HCT116 (cell line): ENCODE measurements at regions not wholly inside any gene's neighbourhood (a gene's known extent, or its start where the extent isn't known, plus 50 kb on each side); places are given as distances from the start of the nearest gene placed in this dataset.

Source experiments
- ATAC-seq: fragments of 200-7000 bp; cut with Tn5 transposase; 2 replicates; pipeline ENCODE4 v1.9.1; 2020; ENCODE audit warnings: mild to moderate bottlenecking, moderate library complexity
- BruUV-seq: library from RNA; stranded (reverse); fragments of 400-500 nt; replicated peaks from 2 replicates; lab custom pipeline; 2021; lab: Mats Ljungman, UMichigan
- CTCF ChIA-PET: fragments of 300-600 bp; sonication (Branson Sonifier 250); formaldehyde crosslinking; loops from one replicate; lab custom pipeline; 2021; ENCODE audit warnings: antibody characterized with exemption; lab: Charles Lee
- POLR2A ChIA-PET: fragments of 300-600, 350-600 bp; sonication (Branson Sonifier 250); formaldehyde crosslinking; loops from one replicate; lab custom pipeline; 2021; ENCODE audit warnings: antibody characterized with exemption; lab: Charles Lee
- RAD21 ChIA-PET, 2 experiments: fragments of 300-600 bp; sonication (Branson Sonifier 250); formaldehyde crosslinking; loops; one replicate each; lab custom pipeline; 2023; ENCODE audit warnings: low total read pairs in 2 of 2; ENCODE audit not compliant: uncharacterized antibody in 2 of 2, unreplicated experiment in 2 of 2, low non-redundant PET in 1 of 2; lab: Charles Lee
- DNase-seq: peaks from one replicate; pipeline ENCODE4 v3.0.0-alpha.2; 2010; ENCODE audit warnings: low read depth, low spot score
- H2AFZ ChIP-seq: fragments of 200-600 bp; shearing (Covaris generic), sonication (generic); 2 replicates; pipeline ENCODE4 v1.6.1; 2017; ENCODE audit warnings: low read depth, mixed run types, mixed read lengths, antibody characterized with exemption, low read length; ENCODE audit not compliant: poor library complexity, severe bottlenecking
- H3K27ac ChIP-seq: 2 replicates; pipeline ENCODE4 v1.5.1; 2012; ENCODE audit warnings: low read depth, low read length
- H3K27me3 ChIP-seq: fragments of 200-600 bp; sonication (generic); 2 replicates; pipeline ENCODE4 v1.6.1; 2016; ENCODE audit warnings: mixed run types, low read length, mixed read lengths; ENCODE audit not compliant: insufficient read depth
- H3K36me3 ChIP-seq, 2 experiments: fragments of 200-500 bp in 1 of 2; fragments of 200-600 bp in 1 of 2; sonication (Bioruptor generic) in 1 of 2; sonication (generic) in 1 of 2; 2 replicates each; pipeline versions ENCODE4 v1.5.1 to v1.6.1; 2014 to 2016; ENCODE audit warnings: low read length in 2 of 2, inconsistent platforms in 1 of 2, mixed read lengths in 1 of 2, mixed run types in 1 of 2; ENCODE audit not compliant: insufficient read depth in 2 of 2, control insufficient read depth in 1 of 2
- H3K4me1 ChIP-seq, 2 experiments: fragments of 200-600 bp in 1 of 2; sonication (generic) in 1 of 2; 2 replicates each; pipeline versions ENCODE4 v1.5.1 to v1.6.1; 2012 to 2017; ENCODE audit warnings: low read length in 2 of 2, inconsistent platforms in 1 of 2, mild to moderate bottlenecking in 1 of 2, mixed read lengths in 1 of 2, mixed run types in 1 of 2, moderate library complexity in 1 of 2; ENCODE audit not compliant: insufficient read depth in 2 of 2, control insufficient read depth in 1 of 2
- H3K4me2 ChIP-seq: fragments of 200-600 bp; sonication (generic); 2 replicates; pipeline ENCODE4 v1.6.1; 2017; ENCODE audit warnings: mixed run types, low read length, mixed read lengths
- H3K4me3 ChIP-seq, 2 experiments: fragments of 200-600 bp in 1 of 2; sonication (generic) in 1 of 2; replicated peaks in 1 of 2; 2 replicates each; pipeline ENCODE4 v1.5.1; 2011 to 2016; ENCODE audit warnings: low read length in 2 of 2, control low read depth in 1 of 2, low read depth in 1 of 2, mild to moderate bottlenecking in 1 of 2, mixed read lengths in 1 of 2, mixed run types in 1 of 2
- H3K79me2 ChIP-seq: fragments of 200-600 bp; sonication (generic); 2 replicates; pipeline ENCODE4 v1.6.1; 2017; ENCODE audit warnings: mild to moderate bottlenecking, mixed run types, low read length, moderate library complexity, mixed read lengths; ENCODE audit not compliant: insufficient read depth
- H3K9ac ChIP-seq: fragments of 200-600 bp; sonication (generic); 2 replicates; pipeline ENCODE4 v1.6.1; 2016; ENCODE audit warnings: low read length, mixed read lengths
- H3K9me2 ChIP-seq: fragments of 200-600 bp; sonication (generic), shearing (Covaris generic); 2 replicates; pipeline ENCODE4 v1.6.1; 2017; ENCODE audit warnings: mixed run types, mild to moderate bottlenecking, moderate library complexity; ENCODE audit not compliant: insufficient read depth
- H3K9me3 ChIP-seq, 2 experiments: fragments of 200-500 bp in 1 of 2; fragments of 200-600 bp in 1 of 2; sonication (Bioruptor generic) in 1 of 2; sonication (generic) in 1 of 2; 2 replicates each; pipeline ENCODE4 v1.6.1; 2014 to 2017; ENCODE audit warnings: low read length in 2 of 2, mixed read lengths in 2 of 2, inconsistent platforms in 1 of 2, low read depth in 1 of 2, mild to moderate bottlenecking in 1 of 2, mixed run types in 1 of 2, moderate library complexity in 1 of 2; ENCODE audit not compliant: control insufficient read depth in 1 of 2, insufficient read depth in 1 of 2
- H4K20me1 ChIP-seq: fragments of 200-600 bp; sonication (generic), shearing (Covaris generic); 2 replicates; pipeline ENCODE4 v1.6.1; 2017; ENCODE audit warnings: mixed run types, mild to moderate bottlenecking, moderate library complexity; ENCODE audit not compliant: insufficient read depth
- CBX3 ChIP-seq: IDR thresholded peaks from 2 replicates; pipeline ENCODE4 v1.6.1; 2012; ENCODE audit warnings: low read depth
- EGR1 ChIP-seq: IDR thresholded peaks from 2 replicates; pipeline ENCODE4 v1.6.1; 2012; ENCODE audit warnings: low read depth
- ELF1 ChIP-seq: IDR thresholded peaks from 2 replicates; pipeline ENCODE4 v1.6.1; 2012; ENCODE audit warnings: low read depth, borderline replicate concordance
- EZH2 ChIP-seq: fragments of 200-600 bp; sonication (generic); IDR thresholded peaks from 2 replicates; pipeline ENCODE4 v1.6.1; 2017; ENCODE audit warnings: antibody characterized with exemption, mixed run types
- FOSL1 ChIP-seq: IDR thresholded peaks from 2 replicates; pipeline ENCODE4 v1.6.1; 2012; ENCODE audit warnings: low read depth
- POLR2A ChIP-seq: IDR thresholded peaks from 2 replicates; pipeline ENCODE4 v1.7.0; 2011; ENCODE audit warnings: borderline replicate concordance; ENCODE audit not compliant: insufficient read depth, insufficient read length; ENCODE audit errors: extremely low read depth
- SP1 ChIP-seq: IDR thresholded peaks from 2 replicates; pipeline ENCODE4 v1.6.1; 2012; ENCODE audit warnings: low read depth
- SRF ChIP-seq: IDR thresholded peaks from 2 replicates; pipeline ENCODE4 v1.6.1; 2012; ENCODE audit warnings: low read depth
- ZNF274 ChIP-seq: fragments of 200-500 bp; sonication (Bioruptor generic); IDR thresholded peaks from 2 replicates; pipeline ENCODE4 v1.6.1; 2014; ENCODE audit warnings: mild to moderate bottlenecking, low read depth, low read length, inconsistent platforms
- intact Hi-C: fragments of 100-400 bp; cut with micrococcal nuclease; formaldehyde crosslinking; loops from 2 replicates; pipeline ENCODE4 v1.10.0; 2022
- TF ChIP-seq, protein P1 (sequence below): IDR thresholded peaks from 2 replicates; pipeline ENCODE4 v1.6.1; 2012

- TF ChIP-seq EZH2 (no peak), FOSL1 (no peak)
Observed at GRCh38 chr9:134552349-134552990, 89.1 kb upstream of the COL5A1 start (continued).

DNA sequence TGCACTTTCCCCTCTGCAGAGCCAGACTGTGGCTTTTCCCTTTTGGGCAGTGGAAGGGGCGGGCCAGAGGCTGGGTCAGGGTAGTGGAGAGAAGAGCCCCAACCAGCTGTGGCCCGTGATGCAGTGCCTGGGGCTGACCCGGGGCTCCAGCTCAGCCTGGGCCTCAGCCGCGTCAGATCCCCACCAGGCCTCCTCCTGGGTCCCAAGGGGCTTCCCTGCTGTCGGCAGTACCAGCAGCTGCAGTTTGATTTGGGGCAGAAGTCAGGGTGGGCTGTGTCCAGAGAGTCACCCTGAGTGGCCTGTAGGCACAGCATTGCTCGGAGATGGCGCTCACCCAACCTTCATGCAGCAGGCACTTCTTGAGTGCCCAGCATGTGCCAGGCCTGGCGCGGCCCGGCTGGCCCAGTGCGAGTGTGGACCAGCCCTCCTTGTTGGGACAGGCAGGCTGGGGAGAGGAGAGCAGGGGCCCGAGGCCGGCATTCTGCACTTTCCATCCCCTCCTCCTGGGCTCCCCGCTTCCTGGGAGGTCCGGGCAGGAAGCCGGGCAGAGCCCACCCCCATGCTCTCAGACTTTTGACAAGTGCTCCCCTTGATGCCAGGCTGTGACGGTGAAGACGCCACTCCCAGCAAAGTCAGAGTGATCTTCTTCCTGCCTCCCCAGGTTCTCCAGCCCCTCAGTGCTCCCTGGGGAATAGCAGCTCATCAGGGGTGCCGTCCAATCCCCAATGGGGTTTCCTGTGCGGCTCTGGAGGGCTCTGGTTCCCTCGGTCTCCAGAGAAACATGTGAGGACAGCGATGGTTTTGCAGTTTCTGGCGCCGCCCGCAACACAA is 88.3 kb upstream of the COL5A1 start:
- no peak overlapping the region for H3K4me2 ChIP-seq
- CTCF ChIA-PET: no interaction called here
- H3K27ac ChIP-seq: no peak overlapping the region
- H3K9me2 ChIP-seq: no peaks in the 10 kb centered on the region
- no TSS peak for BruUV-seq
- TF ChIP-seq FOSL1 (no peak), ELF1 (no peak), POLR2A (no peak), ZNF274 (no peak), SP1 (no peak), EGR1 (no peak), SRF (no peak), CBX3 (no peak)
- TF ChIP-seq, protein P1, sequence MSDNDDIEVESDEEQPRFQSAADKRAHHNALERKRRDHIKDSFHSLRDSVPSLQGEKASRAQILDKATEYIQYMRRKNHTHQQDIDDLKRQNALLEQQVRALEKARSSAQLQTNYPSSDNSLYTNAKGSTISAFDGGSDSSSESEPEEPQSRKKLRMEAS: no peak
- TF ChIP-seq, all 23 proteins: peak for 0
- peaks cover 26% of the 10 kb centered on the region; the same call in 1 of the 2 replicates for H3K27me3 ChIP-seq
- no peak overlapping the region for H2AFZ ChIP-seq
- no peak for ATAC-seq
- ChIA-PET POLR2A (no interaction called here), RAD21 (no interaction called here)
- DNase-seq: no peak
- no peaks in the 10 kb centered on the region for H3K79me2 ChIP-seq
- no peaks in the 10 kb centered on the region for H3K36me3 ChIP-seq
- no peaks in the 10 kb centered on the region for H4K20me1 ChIP-seq
- no peak overlapping the region for H3K4me3 ChIP-seq
- intact Hi-C loops: no loop called here
- no peak overlapping the region for H3K9ac ChIP-seq
- H3K4me1 ChIP-seq: peaks cover 16 to 17% of the 10 kb centered on the region in 2 experiments
- H3K9me3 ChIP-seq: no peaks in the 10 kb centered on the region
